HEK293 (cell line): ENCODE measurements at regions not wholly inside any gene's neighbourhood (a gene's known extent, or its start where the extent isn't known, plus 50 kb on each side); places are given as distances from the start of the nearest gene placed in this dataset.

Experiments used
- CTCF ChIA-PET: fragments of 350-600 bp; formaldehyde crosslinking; extraction: SDS; loops from one replicate; lab custom pipeline; 2021; ENCODE audit warnings: antibody characterized with exemption; lab: Yijun Ruan, JAX
- POLR2A ChIA-PET: fragments of 300-600 bp; formaldehyde crosslinking; extraction: SDS; loops from one replicate; lab custom pipeline; 2020; ENCODE audit warnings: antibody characterized with exemption, inconsistent platforms; lab: Yijun Ruan, JAX
- H3K27ac ChIP-seq: fragments of 200-500 bp; sonication (Bioruptor generic); 2 replicates; pipeline ENCODE4 v1.5.1; 2014; ENCODE audit warnings: low read depth, low read length, control low read depth, inconsistent platforms; ENCODE audit errors: extremely low read depth
- H3K36me3 ChIP-seq, 2 experiments: fragments of 200-500 bp in 1 of 2; sonication (Bioruptor generic) in 1 of 2; 1 replicate in 1 of 2; 2 replicates in 1 of 2; pipeline ENCODE4 v1.5.1; 2014 to 2017; ENCODE audit warnings: inconsistent platforms in 2 of 2, low read length in 2 of 2; ENCODE audit not compliant: control insufficient read depth in 2 of 2, insufficient read depth in 1 of 2
- H3K4me1 ChIP-seq: fragments of 200-500 bp; sonication (Bioruptor generic); 2 replicates; pipeline ENCODE4 v1.5.1; 2014; ENCODE audit warnings: mild to moderate bottlenecking, low read length, inconsistent platforms; ENCODE audit not compliant: control insufficient read depth, insufficient read depth
- H3K4me3 ChIP-seq: 2 replicates; pipeline ENCODE4 v1.5.1; 2011; ENCODE audit warnings: low read depth, mild to moderate bottlenecking, control low read depth, low read length, moderate library complexity
- H3K9me3 ChIP-seq: fragments of 200-500 bp; sonication (Bioruptor generic); 2 replicates; pipeline ENCODE4 v1.5.1; 2014; ENCODE audit warnings: low read depth, low read length, inconsistent platforms; ENCODE audit not compliant: control insufficient read depth, insufficient read depth
- AEBP2 ChIP-seq: fragments of 450-650 bp; formaldehyde crosslinking; IDR thresholded peaks from 2 replicates; pipeline ENCODE4 v1.5.1; 2016; ENCODE audit warnings: missing biosample characterization, missing genetic modification characterization, borderline replicate concordance
- BCL11A ChIP-seq: fragments of 450-650 bp; formaldehyde crosslinking; IDR thresholded peaks from 2 replicates; pipeline ENCODE4 v1.5.1; 2016; ENCODE audit warnings: low read depth, missing biosample characterization, missing genetic modification characterization
- BCL11B ChIP-seq: fragments of 450-650 bp; formaldehyde crosslinking; IDR thresholded peaks from 2 replicates; pipeline ENCODE4 v1.5.1; 2016; ENCODE audit warnings: low read depth, missing biosample characterization, missing genetic modification characterization
- HOXD13 ChIP-seq: sonication (generic); formaldehyde crosslinking; IDR thresholded peaks from 2 replicates; pipeline ENCODE4 v1.8.0; 2022; ENCODE audit warnings: missing genetic modification reagents, borderline replicate concordance
- KLF1 ChIP-seq: fragments of 450-650 bp; formaldehyde crosslinking; IDR thresholded peaks from 2 replicates; pipeline ENCODE4 v1.5.1; 2016; ENCODE audit warnings: missing biosample characterization, missing genetic modification characterization
- SP2 ChIP-seq: fragments of 450-650 bp; formaldehyde crosslinking; IDR thresholded peaks from 2 replicates; pipeline ENCODE4 v1.5.1; 2016; ENCODE audit warnings: missing biosample characterization, missing genetic modification characterization
- WT1 ChIP-seq: fragments of 450-650 bp; formaldehyde crosslinking; IDR thresholded peaks from 2 replicates; pipeline ENCODE4 v1.5.1; 2016; ENCODE audit warnings: missing biosample characterization, missing genetic modification characterization
- ZBTB21 ChIP-seq: fragments of 450-650 bp; formaldehyde crosslinking; IDR thresholded peaks from 2 replicates; pipeline ENCODE4 v1.5.1; 2017; ENCODE audit warnings: missing biosample characterization, missing genetic modification characterization
- ZBTB48 ChIP-seq: fragments of 450-650 bp; formaldehyde crosslinking; IDR thresholded peaks from 2 replicates; pipeline ENCODE4 v1.5.1; 2016; ENCODE audit warnings: missing biosample characterization, missing genetic modification characterization
- ZBTB49 ChIP-seq: fragments of 450-650 bp; formaldehyde crosslinking; IDR thresholded peaks from 2 replicates; pipeline ENCODE4 v1.5.1; 2016; ENCODE audit warnings: missing biosample characterization, missing genetic modification characterization, low read depth
- ZBTB7A ChIP-seq: fragments of 450-650 bp; formaldehyde crosslinking; IDR thresholded peaks from 2 replicates; pipeline ENCODE4 v1.5.1; 2016; ENCODE audit warnings: low read depth, missing biosample characterization, missing genetic modification characterization
- ZFHX2 ChIP-seq: fragments of 450-650 bp; formaldehyde crosslinking; conservative IDR thresholded peaks from 2 replicates; pipeline ENCODE4 v1.5.1; 2016; ENCODE audit warnings: missing biosample characterization, missing genetic modification characterization
- ZIC2 ChIP-seq: fragments of 450-650 bp; formaldehyde crosslinking; IDR thresholded peaks from 2 replicates; pipeline ENCODE4 v1.5.1; 2016; ENCODE audit warnings: missing biosample characterization, missing genetic modification characterization
- ZNF248 ChIP-seq: fragments of 450-650 bp; formaldehyde crosslinking; IDR thresholded peaks from 2 replicates; pipeline ENCODE4 v1.5.1; 2017; ENCODE audit warnings: missing biosample characterization, missing genetic modification characterization
- ZNF324 ChIP-seq: fragments of 450-650 bp; formaldehyde crosslinking; IDR thresholded peaks from 2 replicates; pipeline ENCODE4 v1.5.1; 2016; ENCODE audit warnings: missing biosample characterization, missing genetic modification characterization
- ZNF335 ChIP-seq: fragments of 450-650 bp; formaldehyde crosslinking; conservative IDR thresholded peaks from 2 replicates; pipeline ENCODE4 v1.5.1; 2016; ENCODE audit warnings: missing biosample characterization, missing genetic modification characterization
- ZNF354C ChIP-seq: fragments of 450-650 bp; formaldehyde crosslinking; IDR thresholded peaks from 2 replicates; pipeline ENCODE4 v1.5.1; 2016; ENCODE audit warnings: missing biosample characterization, missing genetic modification characterization, low read depth, borderline replicate concordance
- ZNF366 ChIP-seq: fragments of 450-650 bp; formaldehyde crosslinking; conservative IDR thresholded peaks from 2 replicates; pipeline ENCODE4 v1.5.1; 2016; ENCODE audit warnings: missing biosample characterization, missing genetic modification characterization
- ZNF426 ChIP-seq: fragments of 450-650 bp; formaldehyde crosslinking; IDR thresholded peaks from 2 replicates; pipeline ENCODE4 v1.5.1; 2017; ENCODE audit warnings: missing biosample characterization, missing genetic modification characterization, mild to moderate bottlenecking, inconsistent platforms, moderate library complexity
- ZNF585B ChIP-seq: fragments of 450-650 bp; formaldehyde crosslinking; IDR thresholded peaks from 2 replicates; pipeline ENCODE4 v1.5.1; 2016; ENCODE audit warnings: missing biosample characterization, missing genetic modification characterization
- ZNF692 ChIP-seq: fragments of 450-650 bp; formaldehyde crosslinking; IDR thresholded peaks from 2 replicates; pipeline ENCODE4 v1.5.1; 2016; ENCODE audit warnings: missing biosample characterization, missing genetic modification characterization
- ZNF791 ChIP-seq: fragments of 450-650 bp; formaldehyde crosslinking; IDR thresholded peaks from 2 replicates; pipeline ENCODE4 v1.5.1; 2016; ENCODE audit warnings: missing biosample characterization, missing genetic modification characterization

- no peak for TF ChIP-seq ZNF585B (tag by site-specific recombination)
- no peak for TF ChIP-seq ZNF324 (tag by site-specific recombination)
- no peak for TF ChIP-seq ZNF791
- peak; percentile 43; the same call in 1 of the 2 replicates for TF ChIP-seq ZNF366
- TF ChIP-seq KLF1, result 0 out of 2 replicates have a peak, but pooled peaks have one; percentile 12
- TF ChIP-seq ZIC2, result peak; percentile 53
These were observed 74.1 kb upstream of the TOX2 start (continued) for GRCh38 chr20:43840382-43841070.

GRCh38 chr20:43839793-43840199 is 74.9 kb upstream of the TOX2 start:
- TF ChIP-seq BCL11B (tag by site-specific recombination), result no peak
- no peak for TF ChIP-seq ZNF248
- TF ChIP-seq ZNF426, result no peak
- no peak for TF ChIP-seq ZNF354C (tag by site-specific recombination)
- TF ChIP-seq ZBTB48 (tag by site-specific recombination), result no peak
- TF ChIP-seq ZNF692 (tag by site-specific recombination), result no peak
- TF ChIP-seq ZBTB21 (tag by site-specific recombination), result no peak
- no peak for TF ChIP-seq SP2 (tag by site-specific recombination)
- no peak for TF ChIP-seq AEBP2 (tag by site-specific recombination)
- no peak for TF ChIP-seq ZNF335
- Histone ChIP-seq H3K36me3 (no peaks in the 10 kb centered on the region), H3K4me3 (no peak overlapping the region), H3K27ac (no peak overlapping the region), H3K4me1 (no peaks in the 10 kb centered on the region), H3K9me3 (no peaks in the 10 kb centered on the region)
- POLR2A ChIA-PET, result no interaction called here
- CTCF ChIA-PET, result interaction anchor here (0.6 to 1.3 kb wide), 10 partner anchors 12 to 1213 kb away, joined by 3 to 11 read pairs (median 4); no protein-coding TSS in a partner anchor

DNA sequence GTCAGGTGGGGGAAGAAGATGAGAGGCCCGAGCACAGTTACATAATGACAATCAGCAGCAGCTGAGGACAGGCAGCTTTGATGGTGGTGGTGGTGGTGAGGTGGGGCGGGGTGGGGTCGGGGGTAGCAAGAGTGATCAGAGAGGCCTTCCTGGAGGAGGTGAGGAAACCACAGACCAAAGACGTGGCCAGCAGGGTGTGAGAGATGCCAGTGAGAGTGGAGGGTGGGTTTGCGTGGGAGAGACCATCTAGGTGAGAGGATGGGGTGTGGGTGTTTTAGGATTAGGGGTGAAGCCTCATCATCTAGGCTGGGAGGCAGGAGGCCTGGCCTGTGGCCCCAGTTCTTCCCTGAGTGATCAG is 76.0 kb upstream of the TOX2 start:
- H3K4me3 ChIP-seq, result no peak overlapping the region
- ChIA-PET POLR2A (no interaction called here), CTCF (interaction anchor here (0.7 kb wide), 1 partner anchor 38 kb away, joined by 3 read pairs; no protein-coding TSS in a partner anchor)
- H3K36me3 ChIP-seq, result no peaks in the 10 kb centered on the region
- no peak for TF ChIP-seq ZBTB7A (tag by site-specific recombination)
- TF ChIP-seq BCL11A (tag by site-specific recombination), result no peak
- TF ChIP-seq HOXD13 (CRISPR knock-in tag), result no peak
- TF ChIP-seq ZBTB49 (tag by site-specific recombination), result no peak
- no peak for TF ChIP-seq WT1 (tag by site-specific recombination)
- peak; percentile 37; the same call in 1 of the 2 replicates for TF ChIP-seq ZFHX2 (tag by site-specific recombination)
- H3K4me1 ChIP-seq, result no peaks in the 10 kb centered on the region
- no peak overlapping the region for H3K27ac ChIP-seq
- H3K9me3 ChIP-seq, result no peaks in the 10 kb centered on the region
